ENCODE measurements at regions not wholly inside any gene's neighbourhood (a gene's known extent, or its start where the extent isn't known, plus 50 kb on each side); places are given as distances from the start of the nearest gene placed in this dataset.
"Not testable (repeated sequence)": the region's sequence is repeated elsewhere in the genome, so short reads cannot be mapped to it uniquely, and the experiment has no call there.

DNA sequence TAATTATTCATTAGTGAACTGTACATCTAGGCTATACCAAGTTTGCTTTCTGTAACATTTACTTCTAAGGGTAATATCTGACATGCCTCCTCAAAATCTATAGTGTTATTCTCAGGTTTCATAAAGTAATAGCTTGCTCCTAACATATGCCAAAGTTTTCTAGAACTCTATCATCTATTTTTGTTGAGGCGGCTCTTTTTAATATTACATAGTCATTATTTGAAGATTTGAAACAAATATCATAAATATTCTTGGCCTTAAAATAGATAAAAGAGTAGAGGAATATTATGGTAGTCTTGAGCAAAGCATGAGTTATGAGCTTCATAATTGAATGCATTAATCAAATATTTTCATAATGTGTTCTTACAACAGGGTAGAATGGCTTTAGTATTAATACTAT, 327.2 kb upstream of the KCND2 start (continued):
- no peak for TF ChIP-seq HOXB13 (CRISPR knock-in tag; IDR thresholded peaks at IDR 0.05; ENCODE audit: low read depth)

DNA sequence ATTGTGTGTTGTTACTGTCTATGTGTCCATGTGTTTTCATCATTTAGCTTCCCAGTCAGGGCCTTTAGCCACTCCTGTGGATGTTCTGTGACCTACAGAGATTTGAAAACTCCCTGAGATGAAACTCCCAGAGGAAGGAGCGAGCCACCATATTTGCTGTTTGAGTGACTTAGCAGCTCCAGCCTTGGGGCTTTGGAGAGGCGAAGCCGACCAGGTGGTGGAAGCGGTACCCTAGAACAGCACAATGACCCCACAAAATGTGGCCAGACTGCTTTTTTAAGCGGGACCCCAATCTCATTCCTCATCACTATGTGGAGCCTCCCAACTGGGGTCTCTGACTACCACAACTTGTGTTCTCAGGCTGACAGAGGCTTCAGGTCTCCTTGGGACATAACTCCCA, 323.9 kb upstream of the KCND2 start:
- TF ChIP-seq, protein P1, sequence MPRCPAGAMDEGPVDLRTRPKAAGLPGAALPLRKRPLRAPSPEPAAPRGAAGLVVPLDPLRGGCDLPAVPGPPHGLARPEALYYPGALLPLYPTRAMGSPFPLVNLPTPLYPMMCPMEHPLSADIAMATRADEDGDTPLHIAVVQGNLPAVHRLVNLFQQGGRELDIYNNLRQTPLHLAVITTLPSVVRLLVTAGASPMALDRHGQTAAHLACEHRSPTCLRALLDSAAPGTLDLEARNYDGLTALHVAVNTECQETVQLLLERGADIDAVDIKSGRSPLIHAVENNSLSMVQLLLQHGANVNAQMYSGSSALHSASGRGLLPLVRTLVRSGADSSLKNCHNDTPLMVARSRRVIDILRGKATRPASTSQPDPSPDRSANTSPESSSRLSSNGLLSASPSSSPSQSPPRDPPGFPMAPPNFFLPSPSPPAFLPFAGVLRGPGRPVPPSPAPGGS (IDR thresholded peaks at IDR 0.05) = no peak
- TF ChIP-seq CEBPB (IDR thresholded peaks at IDR 0.05) (no peak), JUNB (IDR thresholded peaks at IDR 0.05) (no peak), NR3C1 (IDR thresholded peaks at IDR 0.05) (no peak), RFX5 (IDR thresholded peaks at IDR 0.05) (no peak), RCOR1 (IDR thresholded peaks at IDR 0.05; ENCODE audit: low read depth, low read length) (no peak), HOXA7 (CRISPR knock-in tag; IDR thresholded peaks at IDR 0.05) (no peak), HOXB13 (CRISPR knock-in tag; IDR thresholded peaks at IDR 0.05; ENCODE audit: low read depth) (no peak), PHF8 (IDR thresholded peaks at IDR 0.05; ENCODE audit: borderline replicate concordance, low read depth) (no peak), ZNF302 (CRISPR knock-in tag; IDR thresholded peaks at IDR 0.05) (no peak)
- TF ChIP-seq, protein P2, sequence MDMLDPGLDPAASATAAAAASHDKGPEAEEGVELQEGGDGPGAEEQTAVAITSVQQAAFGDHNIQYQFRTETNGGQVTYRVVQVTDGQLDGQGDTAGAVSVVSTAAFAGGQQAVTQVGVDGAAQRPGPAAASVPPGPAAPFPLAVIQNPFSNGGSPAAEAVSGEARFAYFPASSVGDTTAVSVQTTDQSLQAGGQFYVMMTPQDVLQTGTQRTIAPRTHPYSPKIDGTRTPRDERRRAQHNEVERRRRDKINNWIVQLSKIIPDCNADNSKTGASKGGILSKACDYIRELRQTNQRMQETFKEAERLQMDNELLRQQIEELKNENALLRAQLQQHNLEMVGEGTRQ (IDR thresholded peaks at IDR 0.05) = no peak
- TF ChIP-seq, protein P3, sequence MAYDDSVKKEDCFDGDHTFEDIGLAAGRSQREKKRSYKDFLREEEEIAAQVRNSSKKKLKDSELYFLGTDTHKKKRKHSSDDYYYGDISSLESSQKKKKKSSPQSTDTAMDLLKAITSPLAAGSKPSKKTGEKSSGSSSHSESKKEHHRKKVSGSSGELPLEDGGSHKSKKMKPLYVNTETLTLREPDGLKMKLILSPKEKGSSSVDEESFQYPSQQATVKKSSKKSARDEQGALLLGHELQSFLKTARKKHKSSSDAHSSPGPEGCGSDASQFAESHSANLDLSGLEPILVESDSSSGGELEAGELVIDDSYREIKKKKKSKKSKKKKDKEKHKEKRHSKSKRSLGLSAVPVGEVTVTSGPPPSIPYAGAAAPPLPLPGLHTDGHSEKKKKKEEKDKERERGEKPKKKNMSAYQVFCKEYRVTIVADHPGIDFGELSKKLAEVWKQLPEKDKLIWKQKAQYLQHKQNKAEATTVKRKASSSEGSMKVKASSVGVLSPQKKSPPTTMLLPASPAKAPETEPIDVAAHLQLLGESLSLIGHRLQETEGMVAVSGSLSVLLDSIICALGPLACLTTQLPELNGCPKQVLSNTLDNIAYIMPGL (CRISPR knock-in tag; IDR thresholded peaks at IDR 0.05; ENCODE audit: borderline replicate concordance) = no peak
- TF ChIP-seq, protein P4, sequence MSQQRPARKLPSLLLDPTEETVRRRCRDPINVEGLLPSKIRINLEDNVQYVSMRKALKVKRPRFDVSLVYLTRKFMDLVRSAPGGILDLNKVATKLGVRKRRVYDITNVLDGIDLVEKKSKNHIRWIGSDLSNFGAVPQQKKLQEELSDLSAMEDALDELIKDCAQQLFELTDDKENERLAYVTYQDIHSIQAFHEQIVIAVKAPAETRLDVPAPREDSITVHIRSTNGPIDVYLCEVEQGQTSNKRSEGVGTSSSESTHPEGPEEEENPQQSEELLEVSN (IDR thresholded peaks at IDR 0.05; ENCODE audit: borderline replicate concordance, low read depth) = no peak
- ChIA-PET POLR2A (no interaction called here), CTCF (no interaction called here)

DNA sequence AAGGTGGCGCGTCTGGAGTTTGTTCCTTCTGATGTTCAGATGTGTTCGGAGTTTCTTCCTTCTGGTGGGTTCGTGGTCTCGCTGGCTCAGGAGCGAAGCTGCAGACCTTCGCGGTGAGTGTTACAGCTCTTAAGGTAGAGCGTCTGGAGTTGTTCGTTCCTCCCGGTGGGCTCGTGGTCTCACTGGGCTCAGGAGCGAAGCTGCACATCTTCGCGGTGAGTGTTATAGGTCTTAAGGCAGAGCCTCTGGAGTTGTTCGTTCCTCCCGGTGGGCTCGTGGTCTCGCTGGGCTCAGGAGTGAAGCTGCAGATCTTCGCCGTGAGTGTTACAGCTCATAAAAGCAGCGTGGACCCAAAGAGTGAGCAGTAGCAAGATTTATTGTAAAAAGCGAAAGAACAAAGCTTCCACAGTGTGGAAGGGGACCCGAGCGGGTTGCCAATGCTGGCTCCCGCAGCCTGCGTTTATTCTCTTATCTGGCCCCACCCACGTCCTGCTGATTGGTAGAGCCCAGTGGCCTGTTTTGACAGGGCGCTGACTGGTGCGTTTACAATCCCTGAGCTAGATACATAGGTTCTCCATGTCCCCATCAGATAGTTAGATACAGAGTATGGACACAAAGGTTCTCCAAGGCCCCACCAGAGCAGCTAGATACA, 322.5 kb upstream of the KCND2 start:
- H3K4me3 ChIP-seq; CTCF ChIA-PET; ATAC-seq; H3K27ac ChIP-seq; DNase-seq (ENCODE audit: low read depth in 1 of 2, low spot score in 1 of 2); FAIRE-seq; POLR2A ChIA-PET; H3K4me2 ChIP-seq; H3K4me1 ChIP-seq; H3K9me3 ChIP-seq: not testable (repeated sequence)
- WGBS (ENCODE audit: missing lambda C conversion rate) = 50% methylated on average over 29 of the region's 30 CpGs

More for the DNA sequence above, 323.9 kb upstream of the KCND2 start:
- WGBS (ENCODE audit: missing lambda C conversion rate) = 47% methylated on average over 5 of the region's 5 CpGs
- DNase-seq (ENCODE audit: low read depth in 1 of 2, low spot score in 1 of 2) (no peak), ATAC-seq (no peak), FAIRE-seq (no peak)
- H3K27ac ChIP-seq = no peak overlapping the region
- no peak overlapping the region for H3K4me3 ChIP-seq
- H3K4me1 ChIP-seq = no peaks in the 10 kb centered on the region
- H3K4me2 ChIP-seq = no peak overlapping the region
- no peaks in the 10 kb centered on the region for H3K9me3 ChIP-seq

DNA sequence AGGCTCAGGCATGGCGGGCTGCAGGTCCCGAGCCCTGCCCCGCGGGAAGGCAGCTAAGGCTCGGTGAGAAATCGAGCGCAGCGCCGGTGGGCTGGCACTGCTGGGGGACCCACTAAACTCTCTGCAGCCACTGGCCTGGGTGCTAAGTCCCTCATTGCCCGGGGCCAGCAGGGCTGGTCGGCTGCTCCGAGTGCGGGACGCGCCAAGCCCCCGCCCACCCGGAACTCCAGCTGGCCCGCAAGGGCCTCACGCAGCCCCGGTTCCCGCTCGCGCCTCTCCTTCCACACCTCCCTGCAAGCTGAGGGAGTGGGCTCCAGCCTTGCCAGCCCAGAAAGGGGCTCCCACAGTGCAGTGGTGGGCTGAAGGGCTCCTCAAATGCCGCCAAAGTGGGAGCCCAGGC, 321.4 kb upstream of the KCND2 start:
- H3K4me3 ChIP-seq; H3K9me3 ChIP-seq; POLR2A ChIA-PET; CTCF ChIA-PET; FAIRE-seq; ATAC-seq; H3K27ac ChIP-seq; DNase-seq (ENCODE audit: low read depth in 1 of 2, low spot score in 1 of 2); H3K4me2 ChIP-seq; H3K4me1 ChIP-seq: not testable (repeated sequence)
- WGBS (ENCODE audit: missing lambda C conversion rate) = 59% methylated on average over 7 of the region's 24 CpGs

DNA sequence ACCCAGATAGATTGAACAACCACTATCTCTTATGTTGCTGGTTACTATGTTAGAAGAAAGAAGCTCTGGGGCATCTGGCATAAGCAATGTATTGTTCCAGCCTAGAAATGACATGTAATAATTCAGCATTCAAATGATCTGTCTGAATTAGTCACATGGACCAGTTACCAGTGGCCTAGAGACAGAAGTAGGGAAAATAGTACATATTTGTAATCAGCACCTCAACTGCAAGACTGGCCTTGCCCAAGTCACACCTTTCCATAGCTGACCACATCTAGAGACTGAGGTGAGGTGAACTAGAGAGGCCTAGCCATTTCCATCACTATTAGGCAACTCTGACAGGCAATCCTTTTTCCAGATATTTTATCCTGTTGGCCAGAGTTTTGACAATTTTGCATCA, 315.6 kb upstream of the KCND2 start:
- CTCF ChIA-PET = no interaction called here
- DNase-seq (ENCODE audit: low read depth in 1 of 2, low spot score in 1 of 2) (no peak), ATAC-seq (no peak), FAIRE-seq (no peak)
- POLR2A ChIA-PET = no interaction called here
- no peaks in the 10 kb centered on the region for H3K4me1 ChIP-seq
- no peak overlapping the region for H3K27ac ChIP-seq
- H3K4me3 ChIP-seq = no peak overlapping the region
- H3K9me3 ChIP-seq = no peaks in the 10 kb centered on the region
- no peak overlapping the region for H3K4me2 ChIP-seq
- TF ChIP-seq NFE2L2 (conservative IDR thresholded peaks at IDR 0.05; ENCODE audit: low read length) = no peak
- TF ChIP-seq ZC3H11A (IDR thresholded peaks at IDR 0.05) = no peak
- TF ChIP-seq, protein P3 (CRISPR knock-in tag; IDR thresholded peaks at IDR 0.05; ENCODE audit: borderline replicate concordance) = no peak
- no peak for TF ChIP-seq ZFP36 (IDR thresholded peaks at IDR 0.05; ENCODE audit: borderline replicate concordance, partially characterized antibody)
- no peak for TF ChIP-seq FOSL2 (IDR thresholded peaks at IDR 0.05)
- no peak for TF ChIP-seq FOSL2 (CRISPR knock-in tag; IDR thresholded peaks at IDR 0.05)
- no peak for TF ChIP-seq FOSB (CRISPR knock-in tag; IDR thresholded peaks at IDR 0.05)
- TF ChIP-seq RAD21 (conservative IDR thresholded peaks at IDR 0.05 in 1 of 2, IDR thresholded peaks at IDR 0.05 in 1 of 2) = no peak
- no peak for TF ChIP-seq CHD4 (IDR thresholded peaks at IDR 0.05; ENCODE audit: borderline replicate concordance)
- TF ChIP-seq HOXB13 (CRISPR knock-in tag; IDR thresholded peaks at IDR 0.05; ENCODE audit: low read depth) = no peak
- no peak for TF ChIP-seq PHF8 (IDR thresholded peaks at IDR 0.05; ENCODE audit: borderline replicate concordance, low read depth)
- TF ChIP-seq, protein P5, sequence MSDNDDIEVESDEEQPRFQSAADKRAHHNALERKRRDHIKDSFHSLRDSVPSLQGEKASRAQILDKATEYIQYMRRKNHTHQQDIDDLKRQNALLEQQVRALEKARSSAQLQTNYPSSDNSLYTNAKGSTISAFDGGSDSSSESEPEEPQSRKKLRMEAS (IDR thresholded peaks at IDR 0.05) = no peak
